ENCODE measurements at regions not wholly inside any gene's neighbourhood (a gene's known extent, or its start where the extent isn't known, plus 50 kb on each side); places are given as distances from the start of the nearest gene placed in this dataset.

DNA sequence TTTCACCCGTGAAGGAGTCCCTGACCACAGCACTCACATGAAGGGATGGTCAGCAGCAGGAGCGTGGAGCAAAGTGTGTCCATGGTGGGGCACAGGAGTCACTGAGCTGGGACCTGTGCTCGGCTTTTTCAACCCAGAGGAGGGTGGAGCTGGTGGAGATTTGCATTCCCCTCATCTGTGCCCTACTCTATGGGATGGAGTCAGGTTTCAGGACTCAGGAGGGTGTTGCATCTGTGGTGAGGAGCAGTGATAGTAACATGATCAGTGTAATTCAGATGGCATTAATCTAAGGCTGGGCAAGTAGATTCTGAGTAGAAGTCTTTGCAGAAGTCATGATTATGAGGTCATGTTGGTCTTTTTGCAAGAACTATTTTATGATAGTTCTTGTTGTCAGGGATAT, 511.9 kb downstream of the TMEM121 start (continued):
- TF ChIP-seq, protein P1, sequence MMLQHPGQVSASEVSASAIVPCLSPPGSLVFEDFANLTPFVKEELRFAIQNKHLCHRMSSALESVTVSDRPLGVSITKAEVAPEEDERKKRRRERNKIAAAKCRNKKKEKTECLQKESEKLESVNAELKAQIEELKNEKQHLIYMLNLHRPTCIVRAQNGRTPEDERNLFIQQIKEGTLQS (IDR thresholded peaks at IDR 0.05): no peak
- TF ChIP-seq HNF4G (IDR thresholded peaks at IDR 0.05): no peak
- TF ChIP-seq FOXA1 (IDR thresholded peaks at IDR 0.05): no peak
- no peak for TF ChIP-seq ZBTB33 (IDR thresholded peaks at IDR 0.05)
- no peak for TF ChIP-seq RAD21 (IDR thresholded peaks at IDR 0.05)
- TF ChIP-seq RXRA (IDR thresholded peaks at IDR 0.05): no peak
- TF ChIP-seq, protein P2, sequence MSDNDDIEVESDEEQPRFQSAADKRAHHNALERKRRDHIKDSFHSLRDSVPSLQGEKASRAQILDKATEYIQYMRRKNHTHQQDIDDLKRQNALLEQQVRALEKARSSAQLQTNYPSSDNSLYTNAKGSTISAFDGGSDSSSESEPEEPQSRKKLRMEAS (IDR thresholded peaks at IDR 0.05): no peak
- no peak for TF ChIP-seq NR2F2 (IDR thresholded peaks at IDR 0.05)
- TF ChIP-seq SP1 (IDR thresholded peaks at IDR 0.05): no peak

- Histone ChIP-seq H3K36me3 (ENCODE audit: control insufficient read depth in 4 of 4, insufficient read depth in 3 of 4, low read depth in 1 of 4, low read length in 3 of 4) (no peaks in the 10 kb centered on the region), H3K4me1 (ENCODE audit: control insufficient read depth in 4 of 4, insufficient read depth in 4 of 4, low read length in 3 of 4) (no peaks in the 10 kb centered on the region), H3K9me3 (ENCODE audit: control insufficient read depth in 4 of 4, low read length in 3 of 4) (no peaks in the 10 kb centered on the region), H3K4me3 (ENCODE audit: low read depth in 1 of 3, low read length in 3 of 3) (no peak overlapping the region), H3K27me3 (ENCODE audit: control insufficient read depth in 4 of 4, insufficient read depth in 4 of 4, low read length in 3 of 4) (peaks cover 0 to 8% (median 3%) of the 10 kb centered on the region in 4 donors), H3K9ac (ENCODE audit: low read depth in 1 of 2, low read length in 2 of 2) (no peak overlapping the region), H3K27ac (ENCODE audit: low read depth in 1 of 2, low read length in 2 of 2) (no peak overlapping the region)
- no peak for DNase-seq (ENCODE audit: low spot score)
- TF ChIP-seq RAD21 (IDR thresholded peaks at IDR 0.05) (peak in 1 of 2 donors; percentile 42), NR2F2 (IDR thresholded peaks at IDR 0.05) (no peak)
- TF ChIP-seq, protein P3, sequence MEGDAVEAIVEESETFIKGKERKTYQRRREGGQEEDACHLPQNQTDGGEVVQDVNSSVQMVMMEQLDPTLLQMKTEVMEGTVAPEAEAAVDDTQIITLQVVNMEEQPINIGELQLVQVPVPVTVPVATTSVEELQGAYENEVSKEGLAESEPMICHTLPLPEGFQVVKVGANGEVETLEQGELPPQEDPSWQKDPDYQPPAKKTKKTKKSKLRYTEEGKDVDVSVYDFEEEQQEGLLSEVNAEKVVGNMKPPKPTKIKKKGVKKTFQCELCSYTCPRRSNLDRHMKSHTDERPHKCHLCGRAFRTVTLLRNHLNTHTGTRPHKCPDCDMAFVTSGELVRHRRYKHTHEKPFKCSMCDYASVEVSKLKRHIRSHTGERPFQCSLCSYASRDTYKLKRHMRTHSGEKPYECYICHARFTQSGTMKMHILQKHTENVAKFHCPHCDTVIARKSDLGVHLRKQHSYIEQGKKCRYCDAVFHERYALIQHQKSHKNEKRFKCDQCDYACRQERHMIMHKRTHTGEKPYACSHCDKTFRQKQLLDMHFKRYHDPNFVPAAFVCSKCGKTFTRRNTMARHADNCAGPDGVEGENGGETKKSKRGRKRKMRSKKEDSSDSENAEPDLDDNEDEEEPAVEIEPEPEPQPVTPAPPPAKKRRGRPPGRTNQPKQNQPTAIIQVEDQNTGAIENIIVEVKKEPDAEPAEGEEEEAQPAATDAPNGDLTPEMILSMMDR (IDR thresholded peaks at IDR 0.05; ENCODE audit: low read depth, low read length, missing input control): peak; percentile 13
- WGBS: 44% methylated on average over 4 of the region's 4 CpGs
Observed at GRCh38 chr14:106039400-106039799, 513.0 kb downstream of the TMEM121 start.

DNA sequence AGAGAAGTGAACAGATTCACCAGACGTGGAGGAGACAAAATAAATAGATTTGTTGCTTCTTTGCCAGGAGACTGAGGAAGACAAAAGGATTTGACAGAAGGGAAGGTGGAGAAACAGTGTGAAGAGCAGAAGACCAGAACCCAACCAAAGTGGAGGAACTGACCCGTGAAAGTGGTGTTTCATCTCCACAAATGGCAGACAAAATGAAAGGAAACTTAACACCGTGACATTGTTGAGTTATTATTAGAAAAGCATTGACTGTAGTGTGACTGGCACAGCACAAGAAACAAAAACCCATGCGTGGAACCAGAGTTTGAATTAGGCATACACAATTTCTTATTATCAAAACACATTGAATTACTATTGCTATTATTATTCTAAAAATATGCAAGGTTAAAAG, 518.1 kb downstream of the TMEM121 start:
- no peak overlapping the region for H3K9ac ChIP-seq (ENCODE audit: low read depth in 1 of 2, low read length in 2 of 2)
- no peaks in the 10 kb centered on the region for H3K9me3 ChIP-seq (ENCODE audit: control insufficient read depth in 4 of 4, low read length in 3 of 4)
- H3K27ac ChIP-seq (ENCODE audit: low read depth in 1 of 2, low read length in 2 of 2): no peak overlapping the region
- TF ChIP-seq YY1 (IDR thresholded peaks at IDR 0.05) (no peak), REST (IDR thresholded peaks at IDR 0.05) (no peak), FOXA2 (IDR thresholded peaks at IDR 0.05) (no peak), EGR1 (IDR thresholded peaks at IDR 0.05; ENCODE audit: low read depth in 2 of 2) (no peak), TAF1 (conservative IDR thresholded peaks at IDR 0.05) (no peak), ZBTB33 (IDR thresholded peaks at IDR 0.05) (no peak), FOXA1 (IDR thresholded peaks at IDR 0.05) (no peak), HNF4A (conservative IDR thresholded peaks at IDR 0.05) (no peak), JUND (IDR thresholded peaks at IDR 0.05) (no peak), NR2F2 (IDR thresholded peaks at IDR 0.05) (no peak), RAD21 (IDR thresholded peaks at IDR 0.05) (no peak)
- TF ChIP-seq, protein P1 (IDR thresholded peaks at IDR 0.05): no peak
- TF ChIP-seq, protein P2 (IDR thresholded peaks at IDR 0.05): no peak
- no peaks in the 10 kb centered on the region for H3K36me3 ChIP-seq (ENCODE audit: control insufficient read depth in 4 of 4, insufficient read depth in 3 of 4, low read depth in 1 of 4, low read length in 3 of 4)
- no peak for DNase-seq (ENCODE audit: low spot score)
- H3K4me1 ChIP-seq (ENCODE audit: control insufficient read depth in 4 of 4, insufficient read depth in 4 of 4, low read length in 3 of 4): no peaks in the 10 kb centered on the region
- WGBS: 48% methylated on average over 4 of the region's 4 CpGs
- H3K4me3 ChIP-seq (ENCODE audit: low read depth in 1 of 3, low read length in 3 of 3): no peak overlapping the region
- H3K27me3 ChIP-seq (ENCODE audit: control insufficient read depth in 4 of 4, insufficient read depth in 4 of 4, low read length in 3 of 4): peaks cover 0 to 9% (median 0%) of the 10 kb centered on the region in 4 donors
